MCF 10A (cell line): ENCODE measurements at regions not wholly inside any gene's neighbourhood (a gene's known extent, or its start where the extent isn't known, plus 50 kb on each side); places are given as distances from the start of the nearest gene placed in this dataset.

Experiments
- BruUV-seq: library from RNA; stranded (reverse); fragments of 400-500 nt; replicated peaks from 2 replicates; lab custom pipeline; 2021; lab: Mats Ljungman, UMichigan
- CTCF ChIA-PET: fragments of 300-600 bp; sonication (Branson Sonifier 250); formaldehyde crosslinking; extraction: SDS; loops from one replicate; lab custom pipeline; 2021; ENCODE audit warnings: antibody characterized with exemption, inconsistent platforms; lab: Yijun Ruan, JAX
- POLR2A ChIA-PET: fragments of 300-600, 350-650 bp; sonication (Branson Sonifier 250); formaldehyde crosslinking; extraction: SDS; loops from one replicate; lab custom pipeline; 2020; ENCODE audit warnings: antibody characterized with exemption, inconsistent platforms; lab: Yijun Ruan, JAX
- DNase-seq: peaks from one replicate; pipeline ENCODE4 v3.0.0-alpha.2; 2018; ENCODE audit not compliant: unreplicated experiment
- H3K27ac Mint-ChIP-seq: one replicate; pipeline ENCODE4 v1.8.0; 2022; ENCODE audit warnings: mild to moderate bottlenecking, low read depth, mixed read lengths; ENCODE audit not compliant: unreplicated experiment
- H3K27me3 Mint-ChIP-seq: one replicate; pipeline ENCODE4 v1.8.0; 2022; ENCODE audit warnings: mixed read lengths; ENCODE audit not compliant: insufficient read depth, unreplicated experiment
- H3K36me3 Mint-ChIP-seq: one replicate; pipeline ENCODE4 v1.8.0; 2022; ENCODE audit warnings: mild to moderate bottlenecking, moderate library complexity, mixed read lengths; ENCODE audit not compliant: insufficient read depth, unreplicated experiment
- H3K4me1 Mint-ChIP-seq: one replicate; pipeline ENCODE4 v1.8.0; 2022; ENCODE audit warnings: mixed read lengths; ENCODE audit not compliant: insufficient read depth, unreplicated experiment
- H3K4me3 Mint-ChIP-seq: one replicate; pipeline ENCODE4 v1.8.0; 2022; ENCODE audit warnings: mild to moderate bottlenecking, moderate library complexity, mixed read lengths; ENCODE audit not compliant: unreplicated experiment
- H3K9me3 Mint-ChIP-seq: one replicate; pipeline ENCODE4 v1.8.0; 2022; ENCODE audit warnings: mixed read lengths; ENCODE audit not compliant: unreplicated experiment
- intact Hi-C: fragments of 100-400 bp; cut with micrococcal nuclease; formaldehyde crosslinking; loops from 2 replicates; pipeline ENCODE4 v1.14.1; 2022
- TF ChIP-seq, protein P1 (sequence below): fragments of 200-600 bp; IDR thresholded peaks from one replicate; pipeline ENCODE4 v1.8.0; 2022; ENCODE audit warnings: antibody characterized with exemption, mild to moderate bottlenecking; ENCODE audit not compliant: unreplicated experiment

DNA sequence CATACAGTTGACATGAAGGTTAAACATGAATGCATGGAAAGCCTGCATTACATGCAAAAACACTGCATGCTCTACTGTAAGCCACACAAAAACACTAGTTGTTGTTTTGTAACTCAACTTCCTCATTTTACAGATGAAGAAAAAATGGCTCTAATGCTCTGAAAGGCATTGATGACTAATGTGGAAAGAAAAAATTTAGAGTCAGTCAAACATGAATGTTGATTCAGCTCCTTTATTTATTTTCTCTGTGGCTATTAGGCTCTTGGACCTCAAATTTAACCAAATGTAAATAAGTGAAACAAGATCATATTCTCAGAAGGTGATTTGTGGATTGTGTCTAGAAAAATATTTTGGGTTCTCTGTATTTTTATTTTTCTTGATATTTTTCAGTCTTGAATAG is 336.7 kb upstream of the ZNF717 start:
- no TSS peak for BruUV-seq
- H3K9me3 Mint-ChIP-seq: no peaks in the 10 kb centered on the region
- ChIA-PET POLR2A (no interaction called here), CTCF (interaction anchor here (0.6 kb wide), 1 partner anchor 39 kb away, joined by 5 read pairs; no protein-coding TSS in a partner anchor)
- TF ChIP-seq, protein P1, sequence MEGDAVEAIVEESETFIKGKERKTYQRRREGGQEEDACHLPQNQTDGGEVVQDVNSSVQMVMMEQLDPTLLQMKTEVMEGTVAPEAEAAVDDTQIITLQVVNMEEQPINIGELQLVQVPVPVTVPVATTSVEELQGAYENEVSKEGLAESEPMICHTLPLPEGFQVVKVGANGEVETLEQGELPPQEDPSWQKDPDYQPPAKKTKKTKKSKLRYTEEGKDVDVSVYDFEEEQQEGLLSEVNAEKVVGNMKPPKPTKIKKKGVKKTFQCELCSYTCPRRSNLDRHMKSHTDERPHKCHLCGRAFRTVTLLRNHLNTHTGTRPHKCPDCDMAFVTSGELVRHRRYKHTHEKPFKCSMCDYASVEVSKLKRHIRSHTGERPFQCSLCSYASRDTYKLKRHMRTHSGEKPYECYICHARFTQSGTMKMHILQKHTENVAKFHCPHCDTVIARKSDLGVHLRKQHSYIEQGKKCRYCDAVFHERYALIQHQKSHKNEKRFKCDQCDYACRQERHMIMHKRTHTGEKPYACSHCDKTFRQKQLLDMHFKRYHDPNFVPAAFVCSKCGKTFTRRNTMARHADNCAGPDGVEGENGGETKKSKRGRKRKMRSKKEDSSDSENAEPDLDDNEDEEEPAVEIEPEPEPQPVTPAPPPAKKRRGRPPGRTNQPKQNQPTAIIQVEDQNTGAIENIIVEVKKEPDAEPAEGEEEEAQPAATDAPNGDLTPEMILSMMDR: no peak
- H3K4me1 Mint-ChIP-seq: no peaks in the 10 kb centered on the region
- intact Hi-C loops: no loop called here
- DNase-seq: no peak
- H3K27ac Mint-ChIP-seq: no peak overlapping the region
- no peak overlapping the region for H3K4me3 Mint-ChIP-seq
- H3K27me3 Mint-ChIP-seq: peaks cover 62% of the 10 kb centered on the region
- no peaks in the 10 kb centered on the region for H3K36me3 Mint-ChIP-seq

DNA sequence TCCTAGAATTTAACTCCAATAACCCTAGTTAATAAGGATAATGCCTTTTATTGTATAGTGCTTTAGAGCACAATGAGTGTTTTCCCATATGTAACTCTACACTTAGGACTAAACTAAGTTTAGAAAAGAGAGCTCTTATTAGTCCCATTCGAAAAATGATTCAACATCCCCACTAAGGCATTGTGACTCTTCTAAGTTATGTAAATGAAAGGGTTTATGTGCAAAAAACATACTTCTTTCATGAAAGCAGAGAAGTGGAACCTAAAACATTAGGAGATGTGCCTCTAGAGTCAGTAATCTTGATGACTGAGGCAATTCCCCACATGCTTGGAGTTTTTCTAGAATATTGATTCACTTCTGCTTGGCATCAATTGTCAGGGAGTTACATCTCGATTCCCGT is 344.1 kb upstream of the ZNF717 start:
- intact Hi-C loops: no loop called here
- no peak overlapping the region for H3K4me3 Mint-ChIP-seq
- H3K4me1 Mint-ChIP-seq: no peaks in the 10 kb centered on the region
- ChIA-PET POLR2A (interaction anchor here (0.7 kb wide), 1 partner anchor 368 kb away, joined by 3 read pairs; no protein-coding TSS in a partner anchor), CTCF (interaction anchor here (1.0 kb wide), 1 partner anchor 10 kb away, joined by 3 read pairs; no protein-coding TSS in a partner anchor)
- no peak for DNase-seq
- peaks cover 36% of the 10 kb centered on the region for H3K27me3 Mint-ChIP-seq
- no peaks in the 10 kb centered on the region for H3K9me3 Mint-ChIP-seq
- BruUV-seq: no TSS peak
- no peak overlapping the region for H3K27ac Mint-ChIP-seq
- no peaks in the 10 kb centered on the region for H3K36me3 Mint-ChIP-seq
- TF ChIP-seq, protein P1: no peak

DNA sequence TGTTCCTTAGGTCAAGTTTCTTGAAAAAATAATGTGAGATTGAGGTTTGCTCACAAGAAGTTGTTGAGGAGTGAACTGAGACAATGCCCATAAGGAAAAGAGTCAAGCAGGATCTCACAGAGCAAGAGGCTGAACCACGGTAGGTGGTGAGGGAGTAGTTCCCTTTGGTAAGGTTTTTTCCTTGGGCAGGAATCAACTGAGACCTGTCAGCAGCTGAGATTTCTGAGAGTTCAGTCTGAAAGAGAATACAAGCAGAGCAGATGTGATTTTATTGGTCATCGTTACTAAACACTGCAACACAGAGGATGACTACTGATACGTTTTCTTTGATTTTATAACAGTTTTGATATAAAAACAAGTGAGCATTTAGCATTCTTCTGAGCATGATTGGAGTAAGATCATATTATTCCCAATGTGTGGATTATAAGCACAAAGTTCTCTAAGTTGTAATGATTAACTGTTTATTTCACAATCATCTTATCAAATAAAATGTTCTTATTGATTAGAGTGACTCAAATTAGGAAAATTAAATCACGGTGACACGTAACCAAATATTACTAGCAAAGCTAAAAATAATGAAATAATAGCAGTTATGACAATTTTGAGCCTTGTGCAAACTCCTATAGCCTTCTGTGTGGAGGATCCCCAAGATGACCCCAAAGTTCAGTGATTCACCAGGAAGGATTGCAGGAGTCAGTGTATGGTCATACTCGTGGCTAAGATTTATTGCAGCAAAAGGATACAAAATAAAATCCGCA is 346.2 kb upstream of the ZNF717 start:
- H3K27me3 Mint-ChIP-seq: peaks cover 57% of the 10 kb centered on the region
- TF ChIP-seq, protein P1: no peak
- no peak overlapping the region for H3K27ac Mint-ChIP-seq
- H3K4me1 Mint-ChIP-seq: no peaks in the 10 kb centered on the region
- H3K9me3 Mint-ChIP-seq: no peaks in the 10 kb centered on the region
- peak; percentile 18 for DNase-seq
- intact Hi-C loops: no loop called here
- POLR2A ChIA-PET: no interaction called here
- no peaks in the 10 kb centered on the region for H3K36me3 Mint-ChIP-seq
- CTCF ChIA-PET: interaction anchor here (1.4 kb wide), 1 partner anchor 438 kb away, joined by 4 read pairs; no protein-coding TSS in a partner anchor
- no peak overlapping the region for H3K4me3 Mint-ChIP-seq
- no TSS peak for BruUV-seq

DNA sequence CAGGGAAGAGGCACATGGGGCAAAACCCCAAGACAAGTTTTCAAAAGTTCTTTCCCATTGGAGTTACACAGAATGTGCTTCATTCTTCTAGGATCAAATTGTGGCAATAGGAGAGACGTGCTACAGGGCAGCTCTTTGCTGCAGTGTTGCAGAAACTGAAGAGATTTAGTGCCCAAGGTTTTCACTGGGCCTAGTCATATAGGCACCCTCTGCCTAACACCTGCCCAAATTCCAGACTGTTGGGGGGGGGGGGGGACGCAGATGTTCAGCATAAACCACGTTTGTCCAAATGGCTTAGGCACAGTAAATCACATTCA is 346.8 kb upstream of the ZNF717 start:
- DNase-seq: no peak
- no peak overlapping the region for H3K27ac Mint-ChIP-seq
- CTCF ChIA-PET: interaction anchor here (1.4 kb wide), 1 partner anchor 438 kb away, joined by 4 read pairs; no protein-coding TSS in a partner anchor
- H3K4me3 Mint-ChIP-seq: no peak overlapping the region
- H3K9me3 Mint-ChIP-seq: no peaks in the 10 kb centered on the region
- no TSS peak for BruUV-seq
- intact Hi-C loops: no loop called here
- TF ChIP-seq, protein P1: no peak
- peaks cover 62% of the 10 kb centered on the region for H3K27me3 Mint-ChIP-seq
- POLR2A ChIA-PET: no interaction called here
- no peaks in the 10 kb centered on the region for H3K36me3 Mint-ChIP-seq
- H3K4me1 Mint-ChIP-seq: no peaks in the 10 kb centered on the region
